ENCODE measurements at regions not wholly inside any gene's neighbourhood (a gene's known extent, or its start where the extent isn't known, plus 50 kb on each side); places are given as distances from the start of the nearest gene placed in this dataset.

GRCh38 chr2:111638274-111638877, 245.6 kb downstream of the ANAPC1 start:
- TF ChIP-seq POLR2A (IDR thresholded peaks at IDR 0.05; ENCODE audit: extremely low read depth, insufficient read length): no peak
- no peak for TF ChIP-seq CTCF (IDR thresholded peaks at IDR 0.05; ENCODE audit: low read depth, low read length)
